ENCODE measurements at regions not wholly inside any gene's neighbourhood (a gene's known extent, or its start where the extent isn't known, plus 50 kb on each side); places are given as distances from the start of the nearest gene placed in this dataset.
A peak's percentile ranks its signal among the peaks of the same experiment; 100 is the strongest.

- Histone ChIP-seq H3K4me3 (ENCODE audit: low read depth, low read length) (no peak overlapping the region), H3K36me3 (ENCODE audit: insufficient read depth, low read length) (no peaks in the 10 kb centered on the region)
Observed at GRCh38 chr20:9981829-9982228, 53.0 kb upstream of the ANKEF1 start.

DNA sequence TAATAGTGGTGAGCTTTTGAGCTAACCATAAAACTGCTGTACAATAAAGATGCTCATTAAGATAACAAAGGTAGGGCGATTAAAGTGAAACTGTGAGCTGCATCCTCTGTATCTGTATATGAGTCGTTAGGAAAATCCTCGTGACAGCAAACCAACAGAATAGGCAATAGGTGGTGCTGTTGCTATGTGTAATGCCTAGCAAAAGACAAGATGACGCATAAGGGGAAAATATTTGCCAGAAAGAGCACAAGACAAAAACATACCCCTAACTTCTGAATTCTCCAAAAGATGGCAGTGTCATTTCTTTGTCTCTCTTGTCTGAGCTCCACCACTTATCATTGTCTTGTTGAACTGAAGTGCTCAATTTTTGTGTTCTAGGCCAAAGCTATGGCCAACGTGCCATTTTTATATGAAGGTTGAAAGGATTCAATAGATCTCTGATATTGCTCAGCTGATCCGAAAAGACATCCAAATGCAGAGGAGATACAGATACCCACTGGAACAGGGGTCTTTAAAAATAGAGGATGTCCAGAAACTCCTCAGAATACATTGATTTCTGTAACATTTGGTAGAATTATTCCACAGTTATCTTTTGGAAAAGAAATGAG, 56.3 kb upstream of the ANKEF1 start:
- Histone ChIP-seq H3K79me2 (ENCODE audit: control insufficient read depth, insufficient read depth, low read length, unreplicated experiment) (no peaks in the 10 kb centered on the region), H3K36me3 (ENCODE audit: insufficient read depth, low read length) (no peaks in the 10 kb centered on the region), H3K27me3 (ENCODE audit: insufficient read depth, low read length) (0 out of 2 replicates have a peak, but pooled peaks cover 3% of the 10 kb centered on the region), H3K27ac (ENCODE audit: low read depth, low read length) (peak overlapping the region; percentile 4; the same call in 1 of the 2 replicates), H3K4me1 (ENCODE audit: control insufficient read depth, insufficient read depth, low read length, unreplicated experiment) (peaks cover 17% of the 10 kb centered on the region), H3K4me3 (ENCODE audit: low read depth, low read length) (peak overlapping the region; percentile 42), H2AFZ (ENCODE audit: low read length, unreplicated experiment) (peak overlapping the region; percentile 16)

More at GRCh38 chr20:9981829-9982228, 53.0 kb upstream of the ANKEF1 start:
- no peak overlapping the region for H3K27ac ChIP-seq (ENCODE audit: low read depth, low read length)
- no peak overlapping the region for H2AFZ ChIP-seq (ENCODE audit: low read length, unreplicated experiment)
- H3K27me3 ChIP-seq (ENCODE audit: insufficient read depth, low read length), result no peaks in the 10 kb centered on the region
- peaks cover 19% of the 10 kb centered on the region for H3K4me1 ChIP-seq (ENCODE audit: control insufficient read depth, insufficient read depth, low read length, unreplicated experiment)
- no peaks in the 10 kb centered on the region for H3K79me2 ChIP-seq (ENCODE audit: control insufficient read depth, insufficient read depth, low read length, unreplicated experiment)

GRCh38 chr20:9977629-9978028, 57.2 kb upstream of the ANKEF1 start:
- no peaks in the 10 kb centered on the region for H3K79me2 ChIP-seq (ENCODE audit: control insufficient read depth, insufficient read depth, low read length, unreplicated experiment)
- H2AFZ ChIP-seq (ENCODE audit: low read length, unreplicated experiment), result peak overlapping the region; percentile 4
- H3K27ac ChIP-seq (ENCODE audit: low read depth, low read length), result no peak overlapping the region
- no peak overlapping the region; the same call in 1 of the 2 replicates for H3K4me3 ChIP-seq (ENCODE audit: low read depth, low read length)
- H3K4me1 ChIP-seq (ENCODE audit: control insufficient read depth, insufficient read depth, low read length, unreplicated experiment), result peaks cover 14% of the 10 kb centered on the region
- no peaks in the 10 kb centered on the region for H3K36me3 ChIP-seq (ENCODE audit: insufficient read depth, low read length)
- H3K27me3 ChIP-seq (ENCODE audit: insufficient read depth, low read length), result 0 out of 2 replicates have a peak, but pooled peaks cover 3% of the 10 kb centered on the region

DNA sequence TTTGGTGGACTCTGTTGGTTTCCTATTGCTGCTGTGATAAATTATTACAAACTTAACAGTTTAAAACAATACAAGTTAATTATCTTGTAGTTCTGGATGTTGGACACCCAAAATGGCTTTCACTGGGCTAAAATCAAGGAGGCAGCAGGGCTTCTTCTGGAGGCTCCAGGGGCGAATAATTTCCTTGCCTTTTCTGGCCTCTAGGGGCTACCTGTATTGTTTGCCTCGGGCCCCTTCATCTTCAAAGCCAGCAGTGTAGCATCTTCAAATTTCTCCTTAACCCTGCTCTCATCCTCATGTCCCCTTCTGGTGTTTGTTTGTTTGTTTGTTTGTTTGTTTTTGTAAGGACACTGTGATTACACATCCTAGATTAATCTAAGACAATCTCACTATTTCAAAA, 60.5 kb upstream of the ANKEF1 start:
- peaks cover 13% of the 10 kb centered on the region for H3K4me1 ChIP-seq (ENCODE audit: control insufficient read depth, insufficient read depth, low read length, unreplicated experiment)
- 0 out of 2 replicates have a peak, but pooled peaks cover 3% of the 10 kb centered on the region for H3K27me3 ChIP-seq (ENCODE audit: insufficient read depth, low read length)
- H3K4me3 ChIP-seq (ENCODE audit: low read depth, low read length), result no peak overlapping the region
- H3K36me3 ChIP-seq (ENCODE audit: insufficient read depth, low read length), result no peaks in the 10 kb centered on the region
- no peak overlapping the region for H2AFZ ChIP-seq (ENCODE audit: low read length, unreplicated experiment)
- no peak overlapping the region for H3K27ac ChIP-seq (ENCODE audit: low read depth, low read length)
- no peaks in the 10 kb centered on the region for H3K79me2 ChIP-seq (ENCODE audit: control insufficient read depth, insufficient read depth, low read length, unreplicated experiment)

- Histone ChIP-seq H3K27ac (ENCODE audit: low read depth, low read length) (no peak overlapping the region), H3K79me2 (ENCODE audit: control insufficient read depth, insufficient read depth, low read length, unreplicated experiment) (no peaks in the 10 kb centered on the region), H3K4me1 (ENCODE audit: control insufficient read depth, insufficient read depth, low read length, unreplicated experiment) (no peaks in the 10 kb centered on the region), H3K27me3 (ENCODE audit: insufficient read depth, low read length) (peaks cover 16% of the 10 kb centered on the region), H2AFZ (ENCODE audit: low read length, unreplicated experiment) (no peak overlapping the region), H3K36me3 (ENCODE audit: insufficient read depth, low read length) (no peaks in the 10 kb centered on the region), H3K4me3 (ENCODE audit: low read depth, low read length) (no peak overlapping the region)
Observed at GRCh38 chr20:9971746-9972145, 63.0 kb upstream of the ANKEF1 start.

DNA sequence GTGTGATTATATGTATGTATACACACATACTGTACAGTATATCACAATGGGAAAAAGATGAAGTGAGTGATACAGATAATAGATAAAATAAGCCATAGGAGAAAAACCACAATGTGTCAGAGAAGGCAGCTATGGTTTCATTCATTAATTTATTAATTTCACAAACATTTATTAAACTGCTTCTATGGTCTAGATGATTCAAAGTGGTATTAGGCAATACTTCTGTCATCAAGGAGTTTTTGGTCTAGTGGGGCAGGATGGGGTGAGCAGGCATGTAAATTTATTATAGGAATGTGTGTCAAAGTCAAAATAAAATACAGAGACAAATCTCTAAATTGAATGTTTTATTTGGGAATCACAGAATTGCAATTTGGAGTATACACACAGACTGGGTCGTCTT, 65.2 kb upstream of the ANKEF1 start:
- Histone ChIP-seq H3K27me3 (ENCODE audit: insufficient read depth, low read length) (peaks cover 33% of the 10 kb centered on the region), H2AFZ (ENCODE audit: low read length, unreplicated experiment) (no peak overlapping the region), H3K36me3 (ENCODE audit: insufficient read depth, low read length) (no peaks in the 10 kb centered on the region), H3K79me2 (ENCODE audit: control insufficient read depth, insufficient read depth, low read length, unreplicated experiment) (no peaks in the 10 kb centered on the region), H3K4me3 (ENCODE audit: low read depth, low read length) (no peak overlapping the region), H3K4me1 (ENCODE audit: control insufficient read depth, insufficient read depth, low read length, unreplicated experiment) (no peaks in the 10 kb centered on the region), H3K27ac (ENCODE audit: low read depth, low read length) (no peak overlapping the region)

GRCh38 chr20:9968015-9968414, 66.8 kb upstream of the ANKEF1 start:
- Histone ChIP-seq H3K36me3 (ENCODE audit: insufficient read depth, low read length) (no peaks in the 10 kb centered on the region), H2AFZ (ENCODE audit: low read length, unreplicated experiment) (no peak overlapping the region), H3K4me1 (ENCODE audit: control insufficient read depth, insufficient read depth, low read length, unreplicated experiment) (no peaks in the 10 kb centered on the region), H3K27me3 (ENCODE audit: insufficient read depth, low read length) (peaks cover 42% of the 10 kb centered on the region), H3K79me2 (ENCODE audit: control insufficient read depth, insufficient read depth, low read length, unreplicated experiment) (no peaks in the 10 kb centered on the region), H3K27ac (ENCODE audit: low read depth, low read length) (no peak overlapping the region), H3K4me3 (ENCODE audit: low read depth, low read length) (no peak overlapping the region)

DNA sequence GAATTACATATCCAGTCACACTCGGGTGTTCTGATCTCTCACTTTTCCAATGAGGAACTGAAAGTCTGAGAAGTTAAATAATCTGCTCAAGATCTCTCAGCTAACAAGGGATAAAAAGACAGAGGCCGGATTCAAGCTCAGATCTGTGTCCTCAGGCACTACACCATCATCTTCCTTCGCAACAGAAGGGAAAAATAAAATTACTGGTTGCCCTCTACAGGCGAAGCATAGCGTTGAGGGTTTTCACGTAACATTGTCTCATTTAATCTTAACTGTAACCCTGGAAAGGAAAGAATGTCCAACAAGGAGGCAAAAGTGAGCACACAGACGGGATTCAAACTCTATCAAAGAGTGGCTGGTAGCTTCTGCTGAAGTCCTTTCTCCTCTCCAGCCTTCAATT, 67.8 kb upstream of the ANKEF1 start:
- Histone ChIP-seq H2AFZ (ENCODE audit: low read length, unreplicated experiment) (no peak overlapping the region), H3K4me1 (ENCODE audit: control insufficient read depth, insufficient read depth, low read length, unreplicated experiment) (no peaks in the 10 kb centered on the region), H3K27me3 (ENCODE audit: insufficient read depth, low read length) (peaks cover 42% of the 10 kb centered on the region), H3K4me3 (ENCODE audit: low read depth, low read length) (no peak overlapping the region), H3K27ac (ENCODE audit: low read depth, low read length) (no peak overlapping the region), H3K36me3 (ENCODE audit: insufficient read depth, low read length) (no peaks in the 10 kb centered on the region), H3K79me2 (ENCODE audit: control insufficient read depth, insufficient read depth, low read length, unreplicated experiment) (no peaks in the 10 kb centered on the region)

DNA sequence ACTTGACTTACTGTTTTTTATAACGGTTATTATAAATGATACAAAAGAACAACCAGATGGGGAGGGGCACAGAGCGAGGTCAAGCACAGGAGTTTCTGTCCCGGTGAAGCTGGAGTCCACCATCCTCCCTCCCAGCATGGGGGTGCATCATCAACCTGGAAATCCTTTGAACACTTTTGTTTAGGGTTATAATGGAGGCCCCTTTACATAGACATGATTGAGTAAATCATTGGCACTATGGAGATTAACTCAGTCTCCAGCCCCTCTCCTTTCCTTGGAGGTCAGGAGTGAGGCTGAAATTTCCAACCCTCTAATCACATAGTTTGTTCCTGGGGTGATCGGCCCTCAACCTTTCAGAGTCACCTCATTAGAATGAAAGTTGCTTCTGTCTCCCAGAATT, 71.8 kb upstream of the ANKEF1 start:
- no peak overlapping the region for H3K27ac ChIP-seq (ENCODE audit: low read depth, low read length)
- H3K36me3 ChIP-seq (ENCODE audit: insufficient read depth, low read length), result no peaks in the 10 kb centered on the region
- H3K4me3 ChIP-seq (ENCODE audit: low read depth, low read length), result no peak overlapping the region
- H3K27me3 ChIP-seq (ENCODE audit: insufficient read depth, low read length), result peaks cover 31% of the 10 kb centered on the region
- H3K4me1 ChIP-seq (ENCODE audit: control insufficient read depth, insufficient read depth, low read length, unreplicated experiment), result no peaks in the 10 kb centered on the region
- no peak overlapping the region for H2AFZ ChIP-seq (ENCODE audit: low read length, unreplicated experiment)
- H3K79me2 ChIP-seq (ENCODE audit: control insufficient read depth, insufficient read depth, low read length, unreplicated experiment), result no peaks in the 10 kb centered on the region

- Histone ChIP-seq H3K36me3 (ENCODE audit: insufficient read depth, low read length) (no peaks in the 10 kb centered on the region), H2AFZ (ENCODE audit: low read length, unreplicated experiment) (no peak overlapping the region), H3K4me1 (ENCODE audit: control insufficient read depth, insufficient read depth, low read length, unreplicated experiment) (peaks cover 8% of the 10 kb centered on the region), H3K4me3 (ENCODE audit: low read depth, low read length) (no peak overlapping the region), H3K27ac (ENCODE audit: low read depth, low read length) (no peak overlapping the region), H3K27me3 (ENCODE audit: insufficient read depth, low read length) (no peaks in the 10 kb centered on the region), H3K79me2 (ENCODE audit: control insufficient read depth, insufficient read depth, low read length, unreplicated experiment) (no peaks in the 10 kb centered on the region)
Observed at GRCh38 chr20:9958693-9959092, 76.1 kb upstream of the ANKEF1 start.

DNA sequence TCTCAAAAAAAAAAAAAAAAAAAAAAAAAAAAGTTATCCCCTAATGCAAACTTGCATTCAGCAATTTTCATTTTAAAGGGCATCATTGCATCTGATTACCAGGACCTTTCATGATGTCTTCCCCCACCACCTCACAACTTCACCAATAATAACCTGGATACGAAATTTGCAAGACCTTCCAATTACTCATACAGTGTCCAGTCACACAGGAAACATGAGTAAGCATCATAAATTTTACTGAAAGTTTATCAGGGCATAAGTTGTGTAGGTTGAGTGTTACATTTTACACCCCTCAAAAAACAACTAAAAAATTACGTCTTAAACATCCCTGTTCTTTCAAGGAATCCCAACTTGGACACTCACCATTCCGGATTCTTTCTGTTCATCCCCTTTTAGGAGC, 79.1 kb upstream of the ANKEF1 start:
- Histone ChIP-seq H3K4me1 (ENCODE audit: control insufficient read depth, insufficient read depth, low read length, unreplicated experiment) (peaks cover 8% of the 10 kb centered on the region), H3K27ac (ENCODE audit: low read depth, low read length) (0 out of 2 replicates have a peak overlapping the region, but pooled peaks have one; percentile 7), H3K79me2 (ENCODE audit: control insufficient read depth, insufficient read depth, low read length, unreplicated experiment) (no peaks in the 10 kb centered on the region), H3K27me3 (ENCODE audit: insufficient read depth, low read length) (no peaks in the 10 kb centered on the region), H3K4me3 (ENCODE audit: low read depth, low read length) (no peak overlapping the region), H3K36me3 (ENCODE audit: insufficient read depth, low read length) (no peaks in the 10 kb centered on the region), H2AFZ (ENCODE audit: low read length, unreplicated experiment) (no peak overlapping the region)

Measured in ACC112 (cell line).